Naive B cell (primary cell): ENCODE measurements at regions not wholly inside any gene's neighbourhood (a gene's known extent, or its start where the extent isn't known, plus 50 kb on each side); places are given as distances from the start of the nearest gene placed in this dataset.
"Not testable (repeated sequence)": the region's sequence is repeated elsewhere in the genome, so short reads cannot be mapped to it uniquely, and the experiment has no call there.

Experiments
- ATAC-seq, 2 donors: fragments of 150-1000 bp; cut with Tn5 transposase; 2 replicates each; pipeline ENCODE4 v1.10.0; 2021; ENCODE audit warnings: low read depth in 2 of 2, mild to moderate bottlenecking in 2 of 2, moderate library complexity in 2 of 2
- DNase-seq: peaks from one replicate; pipeline ENCODE4 v3.0.0; 2022
- H3K27ac Mint-ChIP-seq, 6 donors: one replicate each; pipeline ENCODE4 v1.8.0; 2020 to 2022; ENCODE audit warnings: mild to moderate bottlenecking in 6 of 6, mixed read lengths in 6 of 6, moderate library complexity in 5 of 6, inconsistent platforms in 2 of 6
- H3K27me3 Mint-ChIP-seq, 3 donors: one replicate each; pipeline ENCODE4 v1.8.0; 2021 to 2022; ENCODE audit warnings: mixed read lengths in 3 of 3, mild to moderate bottlenecking in 1 of 3
- H3K36me3 Mint-ChIP-seq, 2 donors: one replicate each; pipeline ENCODE4 v1.8.0; 2020 to 2022; ENCODE audit warnings: mixed read lengths in 2 of 2, inconsistent platforms in 1 of 2, mild to moderate bottlenecking in 1 of 2
- H3K4me1 Mint-ChIP-seq, 3 donors: one replicate each; pipeline ENCODE4 v1.8.0; 2020 to 2022; ENCODE audit warnings: mixed read lengths in 3 of 3, inconsistent platforms in 1 of 3, mild to moderate bottlenecking in 1 of 3, moderate library complexity in 1 of 3
- H3K4me3 Mint-ChIP-seq, 8 donors: one replicate each; pipeline ENCODE4 v1.8.0; 2020 to 2022; ENCODE audit warnings: mild to moderate bottlenecking in 8 of 8, mixed read lengths in 8 of 8, moderate library complexity in 8 of 8, inconsistent platforms in 2 of 8
- H3K9me3 Mint-ChIP-seq, 7 donors: one replicate each; pipeline ENCODE4 v1.8.0; 2020 to 2022; ENCODE audit warnings: mixed read lengths in 7 of 7, mild to moderate bottlenecking in 5 of 7, inconsistent platforms in 2 of 7, moderate library complexity in 1 of 7

DNA sequence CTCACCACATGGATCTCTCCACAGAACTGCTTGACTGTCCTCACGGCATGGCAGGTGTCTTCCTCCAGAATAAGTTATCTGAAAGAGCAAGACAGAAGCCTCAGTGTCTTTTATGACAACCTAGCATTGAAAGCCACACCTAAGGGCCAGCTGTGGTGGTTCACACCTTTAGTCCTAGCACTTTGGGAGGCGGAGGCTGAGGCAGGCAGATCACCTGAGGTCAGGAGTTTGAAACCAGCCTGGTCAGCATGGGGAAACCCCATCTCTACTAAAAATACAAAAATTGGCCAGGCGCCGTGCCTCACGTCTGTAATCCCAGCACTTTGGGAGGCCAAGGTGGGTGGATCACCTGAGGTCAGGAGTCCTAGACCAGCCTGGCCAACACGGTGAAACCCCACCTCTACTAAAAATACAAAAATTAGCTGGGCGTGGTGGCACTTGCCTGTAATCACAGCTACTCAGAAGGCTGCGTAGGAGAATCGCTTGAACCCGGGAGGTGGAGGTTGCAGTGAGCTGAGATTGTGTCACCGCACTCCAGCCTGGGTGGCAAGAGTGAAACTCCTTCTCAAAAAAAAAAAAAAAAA lies 180.6 kb upstream of the HAAO start:
- H3K36me3 Mint-ChIP-seq, H3K9me3 Mint-ChIP-seq, ATAC-seq, H3K27ac Mint-ChIP-seq, DNase-seq, H3K4me3 Mint-ChIP-seq: not testable (repeated sequence)
- Mint-ChIP-seq H3K27me3 (peaks cover 4 to 15% (median 5%) of the 10 kb centered on the region in 3 donors), H3K4me1 (peaks cover 43 to 56% (median 45%) of the 10 kb centered on the region in 3 donors)

DNA sequence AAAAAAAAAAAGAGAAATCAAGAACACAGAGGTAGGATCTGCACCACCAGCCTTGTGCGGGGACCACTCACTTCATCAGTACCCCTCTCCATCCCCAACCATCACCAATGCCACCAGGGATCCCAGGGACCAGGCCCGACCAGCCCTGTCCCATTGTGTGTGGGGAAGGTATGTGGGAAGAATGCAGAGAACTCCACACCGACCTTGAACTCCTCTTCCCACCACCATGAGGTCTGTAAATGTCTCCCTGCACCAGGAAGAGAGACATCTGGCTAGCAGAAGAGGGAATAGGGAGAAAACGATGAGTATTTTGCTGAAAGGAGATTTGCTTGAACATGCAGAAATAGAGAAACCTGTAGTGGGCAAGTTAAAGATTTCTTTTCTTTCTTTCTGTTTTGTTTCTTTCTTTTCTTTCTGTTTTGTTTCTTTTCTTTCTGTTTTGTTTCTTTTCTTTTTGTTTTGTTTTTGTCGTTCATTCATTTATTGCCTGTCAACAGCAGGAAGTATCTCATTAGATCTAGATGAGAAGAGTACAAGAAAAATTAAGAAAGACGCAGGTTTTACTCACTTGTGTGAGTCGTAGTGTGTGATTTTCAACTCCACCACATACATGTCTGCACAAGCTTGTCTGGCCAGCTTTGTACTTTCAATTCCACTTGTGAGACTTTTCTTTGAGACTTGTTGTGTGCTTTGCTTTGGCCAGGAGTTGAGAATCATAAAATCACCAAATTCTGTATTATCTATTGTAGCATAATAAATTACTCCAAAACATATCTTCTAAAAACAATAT lies 179.8 kb upstream of the HAAO start:
- Mint-ChIP-seq H3K4me1 (peaks cover 37 to 47% (median 41%) of the 10 kb centered on the region in 3 donors), H3K27ac (peak overlapping the region in 2 of 6 donors; percentile 42 to 64), H3K4me3 (no peak overlapping the region), H3K9me3 (no peaks in the 10 kb centered on the region), H3K36me3 (no peaks in the 10 kb centered on the region), H3K27me3 (peaks cover 0 to 11% (median 5%) of the 10 kb centered on the region in 3 donors)
- no peak for DNase-seq
- ATAC-seq = no peak

DNA sequence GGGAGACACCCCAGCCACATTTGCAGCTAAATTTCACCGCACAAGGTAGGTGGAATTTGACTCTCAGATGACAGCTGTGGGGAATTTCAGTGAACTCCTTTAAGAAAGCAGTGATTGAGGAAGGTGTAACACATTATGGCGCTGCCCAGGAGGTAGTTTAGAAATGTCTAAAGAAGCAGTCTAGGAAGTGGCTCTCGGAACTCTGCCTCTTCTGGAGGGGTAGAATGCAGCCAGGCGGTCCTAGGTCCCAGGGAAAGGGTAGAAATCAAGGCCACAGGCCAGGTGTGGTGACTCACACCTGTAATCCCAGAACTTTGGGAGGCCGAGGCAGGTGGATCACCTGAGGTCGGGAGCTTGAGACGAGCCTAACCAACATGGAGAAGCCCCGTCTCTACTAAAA lies 179.0 kb upstream of the HAAO start:
- H3K27me3 Mint-ChIP-seq = peaks cover 0 to 11% (median 5%) of the 10 kb centered on the region in 3 donors
- ATAC-seq = no peak
- H3K36me3 Mint-ChIP-seq = no peaks in the 10 kb centered on the region
- no peaks in the 10 kb centered on the region for H3K9me3 Mint-ChIP-seq
- no peak for DNase-seq
- H3K4me1 Mint-ChIP-seq = peaks cover 29 to 39% (median 34%) of the 10 kb centered on the region in 3 donors
- peak overlapping the region in 2 of 6 donors; percentile 37 to 49 for H3K27ac Mint-ChIP-seq
- no peak overlapping the region for H3K4me3 Mint-ChIP-seq

DNA sequence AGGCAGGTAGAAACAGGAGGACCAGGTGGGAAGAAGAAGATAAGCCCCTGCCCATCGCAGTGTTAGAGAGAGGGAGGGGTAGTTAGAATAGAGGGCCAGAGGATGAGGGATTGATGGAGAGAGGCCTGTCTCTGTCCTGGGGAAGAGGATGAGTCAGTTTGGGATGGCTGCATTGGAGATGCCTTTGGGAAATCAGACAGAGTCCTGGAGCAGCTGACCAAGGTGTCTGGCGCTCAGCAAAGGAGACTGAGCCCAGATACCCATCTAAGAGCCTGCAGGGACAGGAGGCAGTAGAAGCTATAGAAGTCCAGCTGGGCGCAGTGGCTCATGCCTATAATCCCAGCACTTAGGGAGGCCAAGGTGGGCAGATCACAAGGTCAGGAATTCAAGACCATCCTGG lies 177.8 kb upstream of the HAAO start:
- Mint-ChIP-seq H3K4me1 (peaks cover 17 to 29% (median 28%) of the 10 kb centered on the region in 3 donors), H3K4me3 (no peak overlapping the region), H3K27me3 (peaks cover 0 to 11% (median 5%) of the 10 kb centered on the region in 3 donors), H3K36me3 (no peaks in the 10 kb centered on the region), H3K9me3 (no peaks in the 10 kb centered on the region), H3K27ac (peak overlapping the region in 1 of 6 donors; percentile 31)
- DNase-seq = no peak
- no peak for ATAC-seq

DNA sequence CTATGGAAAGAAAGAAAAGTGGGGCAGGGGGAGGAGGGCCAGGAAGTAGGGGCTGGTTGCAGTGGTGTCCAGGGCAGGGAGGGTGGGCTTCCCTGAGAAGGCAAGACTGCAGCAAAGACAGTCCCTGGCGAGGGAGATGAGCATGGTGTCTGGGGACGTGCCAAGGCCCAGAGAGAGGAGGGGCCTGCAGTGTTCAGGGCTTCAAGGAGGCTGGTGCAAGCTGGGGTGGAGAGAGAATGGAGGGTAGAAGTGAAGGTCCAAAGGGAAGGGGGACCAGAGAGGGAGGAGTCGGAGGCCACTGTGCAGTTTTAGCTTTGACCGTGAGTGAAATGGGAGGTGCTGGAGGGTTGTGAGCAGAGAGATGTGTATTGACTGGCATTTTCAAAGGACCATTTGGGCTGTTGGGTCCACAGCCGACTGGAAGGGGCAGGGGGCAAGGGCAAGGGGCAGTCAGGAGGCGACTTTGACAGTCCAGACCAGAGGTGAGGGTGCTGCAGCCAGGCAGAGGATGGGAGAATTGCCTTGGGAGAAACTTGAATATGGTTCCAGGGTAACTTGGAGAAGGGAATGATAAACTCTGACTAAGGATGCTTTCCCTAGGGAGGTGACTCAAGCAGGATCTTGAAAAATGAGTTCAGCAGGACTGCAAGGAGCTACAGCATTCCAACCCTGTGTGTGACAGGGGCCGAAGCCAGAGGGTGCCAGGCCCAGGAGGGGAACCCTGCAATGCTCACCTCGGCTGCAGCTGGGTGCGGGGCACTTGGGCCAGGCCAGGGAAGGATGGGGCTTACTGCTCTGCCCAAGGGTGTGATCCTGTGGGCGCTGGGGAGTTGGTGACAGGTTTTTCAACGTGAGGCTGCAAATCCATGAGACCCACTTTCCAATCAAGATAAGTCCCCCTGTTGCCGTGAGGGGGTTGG lies 177.1 kb upstream of the HAAO start:
- peaks cover 21 to 29% (median 26%) of the 10 kb centered on the region in 3 donors for H3K4me1 Mint-ChIP-seq
- H3K36me3 Mint-ChIP-seq = no peaks in the 10 kb centered on the region
- no peak for DNase-seq
- peak overlapping the region in 1 of 8 donors; percentile 73 for H3K4me3 Mint-ChIP-seq
- no peaks in the 10 kb centered on the region for H3K9me3 Mint-ChIP-seq
- peaks cover 0 to 9% (median 5%) of the 10 kb centered on the region in 3 donors for H3K27me3 Mint-ChIP-seq
- H3K27ac Mint-ChIP-seq = peak overlapping the region in 3 of 6 donors; percentile 57 to 86 (median 85)
- no peak for ATAC-seq

DNA sequence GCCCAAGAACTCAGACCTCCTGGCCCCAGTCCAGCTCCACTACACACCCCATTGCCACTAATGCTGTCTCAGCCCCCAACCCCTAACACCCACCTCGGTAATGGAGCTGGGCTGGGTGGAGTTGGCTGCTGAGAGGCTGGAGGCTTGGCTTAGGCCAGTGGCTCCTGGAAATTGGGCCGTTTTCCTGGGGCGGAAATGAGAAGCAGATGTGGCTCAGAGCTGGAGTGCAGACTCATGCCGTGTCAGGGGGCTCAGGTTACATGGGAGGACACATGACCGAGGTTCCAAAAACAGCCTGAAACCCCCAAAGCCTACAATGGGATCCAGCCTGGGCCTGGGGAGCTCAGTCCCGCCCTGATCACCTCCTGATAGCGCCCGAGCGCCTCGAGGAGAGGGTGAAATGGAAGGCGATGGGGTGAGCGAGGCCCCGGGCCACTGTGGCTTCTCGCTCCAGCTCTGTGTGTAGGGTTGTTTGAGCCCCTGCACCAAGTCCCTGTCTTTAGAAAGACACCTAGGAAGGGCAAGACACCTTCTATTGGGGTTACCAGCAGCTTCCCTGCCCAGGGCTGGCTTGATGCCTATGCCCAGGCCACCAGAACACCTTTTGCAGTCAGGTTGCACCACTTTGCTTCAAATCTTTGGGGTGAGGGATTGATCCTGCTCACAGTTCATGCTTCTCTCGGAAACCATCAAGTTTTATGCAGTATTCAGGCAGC lies 175.7 kb upstream of the HAAO start:
- Mint-ChIP-seq H3K4me1 (peaks cover 18 to 26% (median 20%) of the 10 kb centered on the region in 3 donors), H3K9me3 (no peaks in the 10 kb centered on the region), H3K27me3 (no peaks in the 10 kb centered on the region), H3K36me3 (no peaks in the 10 kb centered on the region), H3K27ac (peak overlapping the region in 2 of 6 donors; percentile 22 to 43), H3K4me3 (no peak overlapping the region)
- DNase-seq = no peak
- no peak for ATAC-seq

DNA sequence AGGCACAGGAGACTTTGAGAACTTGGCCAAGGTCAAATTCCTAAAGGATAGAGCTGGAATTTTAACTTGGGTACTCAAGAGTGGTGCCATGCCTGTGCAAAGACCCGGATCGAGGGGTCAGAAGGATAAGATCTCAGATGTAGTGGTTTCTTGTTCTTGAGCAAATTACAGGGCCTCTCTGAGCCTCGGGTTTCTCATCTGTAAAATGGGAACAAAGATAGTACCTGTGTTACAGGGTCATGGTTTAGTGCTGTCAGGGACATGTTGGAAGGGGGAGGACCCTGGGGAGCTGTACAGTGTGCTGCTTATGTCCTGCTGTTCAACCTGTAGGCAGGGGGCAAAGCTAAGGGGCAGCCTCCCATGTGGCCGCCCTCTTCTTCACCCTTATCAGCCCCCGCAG lies 173.5 kb upstream of the HAAO start:
- ATAC-seq (no peak), DNase-seq (no peak)
- no peaks in the 10 kb centered on the region for H3K9me3 Mint-ChIP-seq
- peak overlapping the region in 1 of 6 donors; percentile 39 for H3K27ac Mint-ChIP-seq
- H3K27me3 Mint-ChIP-seq = no peaks in the 10 kb centered on the region
- H3K4me3 Mint-ChIP-seq = no peak overlapping the region
- H3K4me1 Mint-ChIP-seq = peaks cover 33 to 36% (median 35%) of the 10 kb centered on the region in 3 donors
- no peaks in the 10 kb centered on the region for H3K36me3 Mint-ChIP-seq

DNA sequence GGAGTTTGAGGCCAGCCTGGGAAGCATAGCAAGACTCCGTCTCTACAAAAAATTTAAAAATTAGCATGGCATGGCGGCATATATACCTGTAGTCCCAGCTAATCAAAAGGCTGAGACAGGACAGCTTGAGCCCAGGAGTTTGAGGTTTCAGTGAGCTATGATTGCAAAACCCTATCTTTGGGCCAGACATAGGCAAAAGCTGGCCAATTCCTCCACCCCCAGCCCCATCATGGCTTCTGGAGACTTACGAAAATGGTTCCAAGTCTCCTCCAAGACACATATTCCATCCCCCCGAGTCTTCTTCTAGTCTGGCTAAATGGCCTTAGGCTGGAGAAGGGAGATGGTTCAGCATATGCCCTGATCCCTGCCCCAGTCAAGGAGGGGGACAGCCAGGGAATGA lies 172.8 kb upstream of the HAAO start:
- no peak for ATAC-seq
- Mint-ChIP-seq H3K4me1 (peaks cover 35 to 39% (median 38%) of the 10 kb centered on the region in 3 donors), H3K9me3 (no peaks in the 10 kb centered on the region), H3K27ac (peak overlapping the region in 1 of 6 donors; percentile 2), H3K27me3 (no peaks in the 10 kb centered on the region), H3K4me3 (peak overlapping the region in 1 of 8 donors; percentile 40), H3K36me3 (no peaks in the 10 kb centered on the region)
- no peak for DNase-seq

DNA sequence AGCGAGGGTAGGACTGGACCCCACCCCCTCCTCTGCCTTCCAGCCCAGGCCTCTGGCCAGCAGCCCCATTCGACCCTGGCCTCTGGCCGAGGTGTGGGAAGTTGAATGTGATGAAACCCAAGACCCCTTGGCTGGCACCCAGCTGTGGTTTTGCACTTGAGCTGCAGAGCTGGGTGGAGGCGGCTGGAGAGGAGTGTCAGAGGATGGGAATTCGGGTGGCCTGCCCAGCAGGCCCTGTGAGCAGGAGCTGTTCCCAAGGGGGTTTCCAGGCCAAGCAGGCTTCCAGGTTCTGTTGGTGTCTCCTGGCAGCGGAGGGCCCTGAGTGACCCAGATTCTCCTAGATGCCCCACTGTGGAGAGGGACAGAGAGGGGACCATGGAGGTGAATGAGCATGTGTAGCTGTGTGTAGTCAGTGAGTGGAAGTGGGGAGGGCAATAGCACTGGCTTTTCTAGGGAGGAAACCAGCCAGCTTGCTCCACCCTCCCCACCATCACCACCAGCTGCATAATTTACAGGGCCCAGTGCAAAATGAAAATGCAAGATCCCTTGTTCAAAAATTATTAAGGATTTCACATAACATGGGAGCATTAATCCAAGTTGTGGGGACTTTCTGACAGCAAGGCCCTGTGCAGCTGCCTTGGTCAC lies 172.2 kb upstream of the HAAO start:
- no peak for DNase-seq
- Mint-ChIP-seq H3K36me3 (no peaks in the 10 kb centered on the region), H3K9me3 (no peaks in the 10 kb centered on the region), H3K27ac (peak overlapping the region in 1 of 6 donors; percentile 26), H3K4me3 (no peak overlapping the region), H3K4me1 (peaks cover 36 to 40% (median 39%) of the 10 kb centered on the region in 3 donors), H3K27me3 (no peaks in the 10 kb centered on the region)
- ATAC-seq = no peak

DNA sequence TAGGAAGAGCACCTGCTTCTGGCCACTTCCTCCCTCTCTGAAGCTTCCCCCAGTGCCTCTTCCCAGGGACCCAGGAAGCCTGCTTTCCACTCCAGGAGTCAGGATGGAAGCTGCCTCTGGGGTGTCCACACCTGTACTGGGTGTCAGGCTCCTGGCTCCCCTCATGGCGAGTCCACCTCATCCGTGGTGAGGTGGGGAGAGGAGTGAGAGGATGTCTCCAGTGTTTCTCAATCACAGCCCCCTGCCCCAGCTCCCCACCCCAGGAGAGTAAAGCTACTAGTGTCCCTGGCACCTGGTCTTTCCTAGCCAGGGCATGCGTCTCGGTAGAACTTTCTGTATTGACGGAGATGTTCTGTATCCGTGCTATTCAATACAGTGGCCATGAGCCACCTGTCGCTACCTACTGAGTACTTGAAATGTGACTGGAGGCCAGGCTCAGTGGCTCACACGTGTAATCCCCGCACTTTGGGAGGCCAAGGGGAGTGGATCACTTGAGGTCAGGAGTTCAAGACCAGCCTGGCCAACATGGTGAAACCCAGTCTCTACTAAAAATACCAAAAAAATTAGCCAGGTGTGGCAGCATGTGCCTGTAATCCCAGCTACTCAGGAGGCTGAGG lies 171.2 kb upstream of the HAAO start:
- Mint-ChIP-seq H3K9me3 (no peaks in the 10 kb centered on the region), H3K27ac (no peak overlapping the region), H3K27me3 (no peaks in the 10 kb centered on the region), H3K4me1 (peaks cover 33 to 48% (median 43%) of the 10 kb centered on the region in 3 donors), H3K36me3 (no peaks in the 10 kb centered on the region), H3K4me3 (peak overlapping the region in 4 of 8 donors; percentile 30 to 92 (median 76))
- ATAC-seq (no peak), DNase-seq (no peak)

DNA sequence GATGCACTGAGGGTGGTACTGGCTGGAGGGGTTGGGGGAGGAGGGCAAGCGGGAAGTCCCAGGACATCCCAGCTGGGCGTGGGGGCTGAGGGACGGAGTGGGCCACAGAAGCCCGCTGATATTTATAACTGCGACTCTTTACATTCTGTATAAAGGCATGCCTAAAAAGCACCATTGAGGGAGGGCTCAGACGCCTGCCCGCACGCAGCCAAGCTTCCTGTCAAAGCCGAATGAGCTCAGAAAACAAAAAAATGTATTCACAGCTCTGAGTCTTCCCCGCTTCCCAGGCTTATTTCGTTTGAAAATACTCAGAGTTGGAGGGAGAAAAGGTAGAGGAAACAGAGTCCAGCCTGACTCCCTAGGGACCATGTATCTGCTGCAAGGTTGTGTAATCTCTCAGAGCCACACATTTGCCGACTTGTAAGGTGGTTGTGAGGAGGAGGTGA lies 170.1 kb upstream of the HAAO start:
- Mint-ChIP-seq H3K36me3 (no peaks in the 10 kb centered on the region), H3K4me3 (peak overlapping the region in 7 of 8 donors; percentile 64 to 92 (median 82)), H3K9me3 (no peaks in the 10 kb centered on the region), H3K27me3 (no peaks in the 10 kb centered on the region), H3K4me1 (peaks cover 36 to 55% (median 49%) of the 10 kb centered on the region in 3 donors), H3K27ac (peak overlapping the region in 3 of 6 donors; percentile 61 to 81 (median 66))
- DNase-seq (no peak), ATAC-seq (peak; percentile 63 to 65)

DNA sequence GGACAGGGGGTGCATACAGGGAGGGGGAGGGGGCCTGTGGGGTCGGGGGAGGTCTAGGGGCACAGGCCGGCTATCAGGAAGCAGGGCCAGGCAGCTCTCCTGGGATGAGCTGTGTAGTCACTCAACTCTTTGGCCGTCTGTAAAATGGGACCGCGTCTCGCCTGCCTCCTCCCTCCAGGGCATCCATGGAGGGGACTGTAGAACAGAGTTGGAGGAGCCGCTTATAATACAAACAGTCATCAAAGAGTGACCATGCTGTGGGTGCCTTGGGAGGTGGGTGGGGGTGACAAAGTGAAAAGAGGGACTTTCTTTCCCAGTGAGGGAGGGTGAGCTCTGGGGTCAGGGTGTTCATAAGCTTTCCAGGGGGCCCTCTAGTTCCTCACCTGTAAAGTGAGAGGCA lies 169.6 kb upstream of the HAAO start:
- peaks cover 36 to 55% (median 51%) of the 10 kb centered on the region in 3 donors for H3K4me1 Mint-ChIP-seq
- peak overlapping the region in 7 of 8 donors; percentile 64 to 92 (median 86) for H3K4me3 Mint-ChIP-seq
- no peaks in the 10 kb centered on the region for H3K36me3 Mint-ChIP-seq

More for the DNA sequence above, 169.6 kb upstream of the HAAO start:
- no peak for DNase-seq
- peak overlapping the region in 3 of 6 donors; percentile 61 to 83 (median 76) for H3K27ac Mint-ChIP-seq
- H3K27me3 Mint-ChIP-seq = no peaks in the 10 kb centered on the region
- peak; percentile 18 to 22 for ATAC-seq
- no peaks in the 10 kb centered on the region for H3K9me3 Mint-ChIP-seq
